Gastroesophageal sphincter (tissue), 3 donors: ENCODE measurements at regions not wholly inside any gene's neighbourhood (a gene's known extent, or its start where the extent isn't known, plus 50 kb on each side); places are given as distances from the start of the nearest gene placed in this dataset.

ENCODE experiments used
- CTCF ChIP-seq, 4 experiments: fragments of 200-600 bp in 2 of 4; fragments of 450-650 bp in 2 of 4; sonication (generic) in 1 of 4; IDR thresholded peaks; one replicate each; pipeline ENCODE4 v1.5.1; 2017 to 2019; ENCODE audit warnings: antibody characterized with exemption in 4 of 4, mild to moderate bottlenecking in 2 of 4, moderate library complexity in 2 of 4
- EP300 ChIP-seq: sonication (generic); formaldehyde crosslinking; IDR thresholded peaks from one replicate; pipeline ENCODE4 v1.6.1; 2017; ENCODE audit warnings: antibody characterized with exemption, mild to moderate bottlenecking
- POLR2AphosphoS5 ChIP-seq: sonication (generic); formaldehyde crosslinking; IDR thresholded peaks from one replicate; pipeline ENCODE4 v1.6.1; 2017; ENCODE audit warnings: antibody characterized with exemption

DNA sequence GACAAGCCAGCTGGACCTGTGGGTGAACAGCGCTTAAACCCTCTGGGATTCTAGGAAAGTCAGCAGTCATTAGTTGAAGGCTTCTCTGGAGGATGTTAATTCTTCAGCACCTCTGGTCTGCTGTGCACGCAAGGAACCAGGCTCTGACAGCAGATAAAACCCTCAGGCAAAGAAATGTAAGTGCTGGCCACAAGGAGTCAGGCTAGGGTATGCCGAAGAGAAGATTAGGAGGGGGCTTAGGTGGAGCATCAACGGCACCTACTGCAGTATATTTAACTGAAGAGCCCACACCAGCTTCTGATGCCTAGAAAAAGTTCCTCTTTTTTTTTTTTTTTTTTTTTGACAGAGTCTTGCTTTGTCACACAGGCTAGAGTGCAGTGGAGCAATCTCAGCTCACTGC, 304.2 kb upstream of the MC4R start:
- TF ChIP-seq CTCF (IDR thresholded peaks at IDR 0.05), result no peak
- TF ChIP-seq EP300, result no peak
- TF ChIP-seq POLR2AphosphoS5, result no peak
